GM19023 (cell line): ENCODE measurements at regions not wholly inside any gene's neighbourhood (a gene's known extent, or its start where the extent isn't known, plus 50 kb on each side); places are given as distances from the start of the nearest gene placed in this dataset.

ENCODE experiments used
- ATAC-seq: cut with Tn5 transposase; IDR thresholded peaks from one replicate; pipeline ENCODE4 v1.9.1; 2021; ENCODE audit warnings: mild to moderate bottlenecking, moderate library complexity; ENCODE audit not compliant: unreplicated experiment

DNA sequence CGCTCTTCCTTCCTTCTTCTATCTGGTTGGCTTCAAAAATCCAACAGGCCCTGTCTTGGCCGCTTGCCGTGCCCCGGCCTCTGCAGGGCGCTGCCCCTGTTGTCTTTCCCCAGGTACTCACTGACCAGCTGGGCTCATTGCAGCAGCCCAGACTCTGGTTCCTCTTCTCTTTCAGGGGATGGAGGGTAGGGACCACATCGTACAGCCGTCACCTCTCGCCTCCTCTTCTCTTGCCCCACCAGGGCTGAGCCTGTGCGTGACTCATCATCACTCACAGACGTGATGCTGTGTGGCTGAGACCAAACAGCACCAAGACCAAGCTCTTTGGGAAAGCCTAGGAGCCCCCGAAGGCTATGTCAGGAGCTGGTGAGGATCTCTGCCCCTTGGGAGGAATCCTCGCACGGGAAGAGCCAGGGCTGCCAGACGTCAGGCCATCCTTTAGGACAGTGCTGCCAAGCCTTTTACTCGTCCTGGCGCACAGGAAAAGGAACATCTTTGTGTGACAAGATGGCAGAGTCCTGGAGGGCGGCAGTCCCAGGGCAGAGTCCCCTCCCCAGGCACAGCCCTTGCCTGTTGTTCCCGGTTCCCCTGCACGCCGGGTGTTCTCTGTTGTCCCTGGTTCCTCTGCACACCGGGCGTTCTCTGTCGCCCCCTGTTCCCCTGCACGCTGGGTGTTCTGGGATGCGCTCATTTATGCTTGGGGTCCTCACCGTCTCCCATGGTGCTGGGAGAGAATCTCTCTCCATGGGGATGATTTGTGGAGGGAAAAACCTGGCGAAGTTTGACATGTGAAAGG lies 188.5 kb upstream of the SHH start:
- no peak for ATAC-seq

GRCh38 chr7:155999631-156000489 lies 187.6 kb upstream of the SHH start:
- ATAC-seq, result no peak

- no peak for ATAC-seq
Measured at GRCh38 chr7:155998766-155999630, 186.7 kb upstream of the SHH start.

GRCh38 chr7:155998328-155998691 lies 186.0 kb upstream of the SHH start:
- no peak for ATAC-seq

GRCh38 chr7:155997431-155998327 lies 185.4 kb upstream of the SHH start:
- no peak for ATAC-seq

DNA sequence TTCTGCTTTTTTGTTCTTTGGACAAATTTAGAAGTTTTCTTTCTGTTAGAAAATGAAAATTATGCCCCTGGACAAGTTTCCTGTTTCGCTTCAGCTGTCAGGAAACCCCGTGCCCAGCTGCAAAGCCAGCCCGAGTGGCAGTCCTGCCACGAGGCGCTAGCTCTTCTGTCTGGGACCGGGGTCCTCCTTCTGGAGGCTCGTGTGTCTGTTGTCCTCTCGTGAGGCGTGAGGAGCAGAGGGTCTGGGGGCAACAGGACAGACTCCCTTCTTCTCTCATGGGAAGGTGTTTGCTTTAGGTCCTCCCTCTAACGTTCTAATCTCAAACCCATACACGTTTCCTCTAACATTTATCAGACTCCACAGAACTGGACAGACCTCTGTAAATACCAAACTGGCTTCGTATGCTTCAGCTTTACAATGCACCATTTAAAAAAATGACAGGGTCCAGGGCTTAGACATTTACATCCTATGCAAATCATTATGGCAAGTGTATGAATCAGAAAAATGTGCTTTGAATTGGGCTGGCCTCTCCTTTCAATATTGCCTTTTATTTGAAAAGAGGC lies 184.5 kb upstream of the SHH start:
- ATAC-seq, result no peak

DNA sequence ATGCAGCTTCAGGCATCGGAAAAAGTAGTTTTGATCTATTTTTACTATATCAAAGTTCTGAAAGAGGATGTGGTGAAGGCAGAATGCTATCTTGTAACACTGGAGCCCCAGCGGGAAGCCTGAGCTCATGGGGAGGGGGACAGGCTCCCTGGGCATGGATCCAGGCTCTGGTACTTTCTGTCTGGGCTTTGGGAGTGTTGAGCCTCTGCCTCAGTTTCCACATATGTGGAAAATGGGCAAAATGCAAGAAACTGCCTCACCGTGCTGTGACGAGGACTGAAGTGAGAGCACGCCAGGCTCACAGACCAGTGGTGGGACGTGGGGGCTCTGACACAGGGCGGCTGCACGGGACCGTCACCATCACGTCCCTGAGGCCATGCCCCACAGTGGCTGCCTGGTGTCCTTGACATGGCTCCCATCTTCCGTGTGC lies 182.9 kb upstream of the SHH start:
- ATAC-seq, result no peak

- ATAC-seq, result no peak
Measured at GRCh38 chr7:155994279-155994811, 182.1 kb upstream of the SHH start.

DNA sequence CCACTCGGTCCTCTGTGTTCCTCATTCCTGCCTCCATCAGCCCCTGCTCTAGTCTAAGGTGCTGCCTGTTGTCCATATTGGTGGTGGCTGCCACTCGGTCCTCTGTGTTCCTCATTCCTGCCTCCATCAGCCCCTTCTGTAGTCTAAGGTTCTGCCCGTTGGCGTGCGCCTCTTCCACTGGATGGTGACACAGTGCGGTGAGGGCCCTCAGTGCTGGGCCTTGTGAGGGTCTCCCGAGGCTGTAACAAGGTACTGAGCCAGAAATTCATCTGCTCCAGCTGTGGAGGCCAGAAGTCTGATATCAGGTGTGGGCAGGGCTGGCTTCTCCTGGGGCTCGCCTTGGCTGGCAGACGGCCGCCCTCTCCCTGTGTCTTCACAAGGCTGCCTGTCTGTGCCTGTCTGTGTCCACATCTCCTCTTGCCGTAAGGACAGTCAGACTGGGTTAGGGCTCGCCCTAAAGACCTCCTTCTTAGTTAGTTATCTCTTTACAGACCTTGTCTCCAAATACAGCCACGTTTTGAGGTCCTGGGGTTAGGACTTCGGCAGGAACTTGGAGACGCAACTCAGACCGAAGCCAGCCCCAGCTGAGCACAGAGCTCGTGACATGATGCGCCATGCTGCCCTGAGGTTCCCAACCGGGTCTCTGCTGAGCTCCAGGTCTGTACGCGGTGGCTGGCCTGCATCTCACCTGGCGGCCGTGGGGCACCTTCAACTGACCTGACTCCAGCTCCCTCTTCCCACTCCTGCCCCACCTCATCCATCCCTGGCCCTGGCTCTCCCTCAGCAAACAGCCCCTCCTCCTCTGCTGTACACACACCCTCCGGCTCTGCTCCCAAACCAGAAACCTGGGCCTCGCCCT lies 181.4 kb upstream of the SHH start:
- no peak for ATAC-seq

GRCh38 chr7:155992974-155993373 lies 180.7 kb upstream of the SHH start:
- no peak for ATAC-seq

DNA sequence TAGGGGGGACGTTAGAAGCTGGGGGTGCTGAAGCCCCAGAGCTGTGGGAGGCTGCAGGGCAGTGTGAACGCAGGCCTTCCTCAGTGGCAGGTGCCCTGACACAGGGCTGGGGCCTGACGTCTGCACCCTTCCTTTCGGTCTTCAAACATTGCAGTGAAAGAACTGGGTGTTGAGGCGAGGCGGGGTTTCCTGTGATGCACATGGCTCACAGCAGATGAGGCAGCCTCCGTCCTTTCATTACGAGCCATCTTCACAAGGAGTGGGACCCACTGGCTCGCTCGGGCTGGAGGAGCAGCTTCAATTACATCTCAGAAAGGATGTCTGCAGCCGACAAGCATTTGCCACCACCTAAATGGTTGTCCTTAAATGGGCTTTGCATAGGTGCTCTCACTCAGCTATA lies 180.3 kb upstream of the SHH start:
- no peak for ATAC-seq

DNA sequence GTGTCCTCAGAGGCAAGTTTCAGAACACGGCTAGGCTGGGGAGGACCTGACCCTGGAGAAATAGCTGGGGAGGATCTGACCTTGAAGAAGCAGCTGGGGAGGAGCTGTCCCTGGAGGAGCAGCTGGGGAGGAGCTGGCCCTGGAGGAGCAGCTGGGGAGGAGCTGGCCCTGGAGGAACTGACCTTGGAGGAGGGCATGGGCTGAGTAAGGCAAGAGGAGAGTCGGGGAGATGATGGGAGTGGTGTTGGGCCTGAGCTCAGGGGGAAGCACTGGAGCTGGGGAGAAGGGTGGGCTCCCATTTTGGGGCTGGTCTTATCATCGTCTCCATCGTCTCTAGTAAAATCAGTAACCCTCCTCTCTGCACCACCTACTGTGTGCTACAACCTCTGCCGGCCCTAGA lies 179.8 kb upstream of the SHH start:
- ATAC-seq, result no peak

- no peak for ATAC-seq
Measured at GRCh38 chr7:155991470-155991869, 179.2 kb upstream of the SHH start.

- ATAC-seq, result no peak
Measured at GRCh38 chr7:155988416-155988815, 176.2 kb upstream of the SHH start.

DNA sequence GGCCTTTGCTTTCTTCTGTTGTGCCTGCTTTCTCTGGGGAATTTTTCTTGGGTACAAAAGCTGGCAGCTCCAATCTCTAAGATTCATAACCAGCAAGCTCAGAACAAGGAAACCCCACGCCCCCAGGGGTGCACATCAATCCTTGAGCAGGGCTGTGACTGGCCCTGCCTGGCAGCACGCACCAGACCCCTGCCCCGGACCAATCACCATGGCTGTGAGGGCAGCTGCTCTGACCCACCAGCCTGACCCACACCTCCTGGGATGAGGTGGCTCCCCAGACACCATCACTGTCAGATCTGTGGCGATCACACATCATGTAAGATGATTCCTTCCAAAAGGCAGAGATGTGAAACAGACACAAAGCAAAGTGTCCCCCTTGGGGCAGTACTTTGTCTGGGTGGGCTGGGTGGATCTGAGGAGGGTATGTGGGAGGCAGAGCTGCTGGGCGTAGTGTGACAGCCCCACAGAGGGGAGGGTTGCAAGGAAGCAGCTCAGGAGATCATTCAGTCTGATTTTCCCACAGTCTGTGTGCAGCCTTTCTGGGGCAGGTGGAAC lies 175.5 kb upstream of the SHH start:
- no peak for ATAC-seq

DNA sequence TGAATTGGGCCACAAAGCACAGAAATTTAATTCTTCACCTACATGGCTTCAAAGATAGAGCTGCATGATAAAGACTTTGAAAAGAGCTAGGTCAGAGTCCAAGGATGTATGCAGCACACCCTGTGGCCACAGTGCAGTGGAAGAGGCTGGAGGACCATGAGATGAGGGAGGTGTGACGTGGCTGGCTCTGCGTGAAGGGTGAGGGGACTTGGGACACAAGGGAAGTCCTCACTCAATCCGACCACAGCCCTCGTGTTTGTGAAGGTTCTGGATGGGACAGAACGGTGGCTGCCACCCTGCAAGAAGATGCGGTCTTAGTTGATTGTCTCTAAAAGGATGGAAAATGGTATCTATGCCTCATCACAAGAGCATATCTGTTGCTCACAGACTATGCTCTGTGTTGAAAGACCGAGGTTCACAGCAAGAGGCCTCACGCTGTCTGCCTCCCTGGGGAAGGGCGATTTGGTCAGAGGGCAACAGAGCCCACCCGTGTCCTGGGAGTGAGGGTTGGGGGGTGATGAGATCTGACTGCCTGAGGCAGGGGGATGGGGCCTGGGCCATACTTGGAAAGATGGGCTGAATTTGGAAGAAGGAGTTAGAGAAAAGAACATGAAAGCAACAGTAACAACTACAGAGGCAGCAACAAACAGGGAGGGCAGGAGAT lies 174.4 kb upstream of the SHH start:
- no peak for ATAC-seq

DNA sequence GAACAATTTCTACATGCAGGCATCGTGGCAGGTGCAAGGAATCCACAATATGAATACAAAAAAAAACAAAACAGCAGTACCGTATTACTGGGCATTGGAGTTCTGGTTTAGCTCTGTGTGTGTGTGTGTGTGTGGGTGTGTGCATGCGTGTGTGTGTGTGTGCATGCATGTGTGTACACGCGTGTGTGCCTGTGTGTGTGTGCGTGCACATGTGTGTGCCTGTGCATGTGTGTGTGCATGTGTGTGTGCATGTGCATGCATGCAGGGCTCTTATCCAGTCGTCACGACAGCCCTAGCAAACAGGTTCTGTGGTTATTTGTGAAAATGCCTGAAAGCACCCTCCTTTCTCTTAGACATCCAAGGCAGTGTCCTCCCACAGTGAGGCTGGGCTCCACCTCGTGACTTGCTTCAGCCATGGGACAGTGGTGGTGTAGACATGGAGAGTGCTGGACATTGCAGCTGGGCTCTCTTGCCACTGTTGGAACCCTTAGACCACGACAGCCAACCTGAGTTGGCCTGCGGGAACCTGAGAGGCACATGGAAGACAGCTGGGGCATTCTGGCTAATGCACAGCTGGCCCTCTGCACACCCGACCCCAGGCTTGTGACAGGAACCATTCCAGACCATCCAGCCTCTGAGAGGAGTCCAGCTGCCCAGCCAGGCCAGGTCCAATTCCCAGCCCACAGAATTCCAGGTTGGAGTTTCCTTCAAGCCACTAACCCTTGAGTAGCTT lies 173.4 kb upstream of the SHH start:
- ATAC-seq, result no peak
